ENCODE measurements at regions not wholly inside any gene's neighbourhood (a gene's known extent, or its start where the extent isn't known, plus 50 kb on each side); places are given as distances from the start of the nearest gene placed in this dataset.

- no peak for TF ChIP-seq CTCF (IDR thresholded peaks at IDR 0.05; ENCODE audit: low read depth, low read length, poor library complexity, severe bottlenecking)
- no peak for TF ChIP-seq EZH2phosphoT487 (IDR thresholded peaks at IDR 0.05; ENCODE audit: borderline replicate concordance, low read length)
Observed at GRCh38 chr6:16841241-16841640, 80.0 kb upstream of the ATXN1 start.
